Heart right ventricle (tissue), 16 donors: ENCODE measurements at regions not wholly inside any gene's neighbourhood (a gene's known extent, or its start where the extent isn't known, plus 50 kb on each side); places are given as distances from the start of the nearest gene placed in this dataset.
"Not testable (repeated sequence)": the region's sequence is repeated elsewhere in the genome, so short reads cannot be mapped to it uniquely, and the experiment has no call there.

Experiments used
- ATAC-seq, 8 donors: fragments of 200-7000 bp; cut with Tn5 transposase; one replicate each; pipeline ENCODE4 v1.9.1; 2020; ENCODE audit warnings: mild to moderate bottlenecking in 8 of 8, moderate library complexity in 8 of 8, moderate number of reproducible peaks in 1 of 8
- DNase-seq, 2 donors: peaks; one replicate each; pipeline ENCODE4 v3.0.0-alpha.2; 2020
- H3K27ac ChIP-seq, 10 donors: fragments of 200-600 bp; sonication (generic) in 2 of 10; one replicate each; pipeline versions ENCODE4 v1.5.0 to v1.8.0; 2020 to 2022; ENCODE audit warnings: mild to moderate bottlenecking in 3 of 10
- H3K27me3 ChIP-seq, 7 donors: fragments of 200-600 bp; one replicate each; pipeline ENCODE4 v1.8.0; 2021 to 2022; ENCODE audit warnings: mild to moderate bottlenecking in 2 of 7
- H3K36me3 ChIP-seq, 9 donors: fragments of 200-600 bp; sonication (generic) in 1 of 9; one replicate each; pipeline versions ENCODE4 v1.5.0 to v1.8.0; 2020 to 2022; ENCODE audit warnings: mild to moderate bottlenecking in 2 of 9
- H3K4me1 ChIP-seq, 9 donors: fragments of 200-600 bp; sonication (generic) in 1 of 9; one replicate each; pipeline versions ENCODE4 v1.5.0 to v1.8.0; 2020 to 2022; ENCODE audit warnings: mild to moderate bottlenecking in 4 of 9
- H3K4me3 ChIP-seq, 10 donors: fragments of 200-600 bp; sonication (generic) in 2 of 10; one replicate each; pipeline versions ENCODE4 v1.5.0 to v1.8.0; 2020 to 2022; ENCODE audit warnings: mild to moderate bottlenecking in 7 of 10, moderate library complexity in 2 of 10
- H3K9me3 ChIP-seq, 11 donors: fragments of 200-600 bp in 10 of 11; sonication (generic) in 2 of 11; one replicate each; pipeline versions ENCODE4 v1.5.0 to v1.8.0; 2013 to 2022; ENCODE audit warnings: mild to moderate bottlenecking in 2 of 11, control low read depth in 1 of 11, moderate library complexity in 1 of 11
- CTCF ChIP-seq, 9 donors: fragments of 200-600 bp; sonication (generic) in 2 of 9; IDR thresholded peaks; one replicate each; pipeline versions ENCODE4 v1.5.0 to v1.8.0; 2021 to 2022; ENCODE audit warnings: antibody characterized with exemption in 9 of 9, mild to moderate bottlenecking in 5 of 9, moderate library complexity in 1 of 9
- WGBS, 2 donors: extraction: QIAGEN DNeasy Blood & Tissue Kit; methylation state at CpG; one replicate each; pipeline ENCODE4 v1.1.7; 2013; ENCODE audit warnings: inconsistent platforms in 1 of 2; 5-methylcytosine and 5-hydroxymethylcytosine counted together
- intact Hi-C, 10 donors: fragments of 100-400 bp; cut with DNase I; formaldehyde crosslinking; loops; one replicate each; pipeline versions ENCODE4 v1.11.1 to v1.14.2; 2022
- donor health status: Arrhythmogenic right ventricular cardiomyopathy.
- donor health status: ischemic (EF 13 %, LVEDD 7.1; RV severe dilation, severe dysfunction).
- donor health status: healthy with polysubstance abuse.
- donor health status: DM: no; HTN: yes; CAD: no.
- donor health status: DM: no; HTN: no; CAD: no.
- donor health status: ischemic (EF 25% LVEDD 6.9; RV normal size, moderate dysfunction).
- donor health status: ischemic (EF 25% LVEDD 5.7; RV mildly dilated, moderate dysfunction).
- donor health status: healthy.
- donor health status: DM: yes; HTN: yes; CAD: no.
- donor health status: Ischemic cardiomyopathy.
- donor health status: ischemic (EF 35%, LVEDD 5.7; RV mildly dilated, moderate dysfunction).
- donor health status: nonischemic (EF 11% LVEDD 7.7; RV severe dilation, severe dysfunction).
- donor health status: DM: yes; HTN: yes; CAD: no.
- donor health status: PGD.
- donor health status: ischemic (EF 29% LVEDD 5.4; RV normal size, mild dysfunction).
- donor health status: nonischemic (EF 23%, LVEDD 6.1; RV moderate dilation, normal function).

GRCh38 chr20:29093958-29094357 is 2163.5 kb upstream of the DEFB115 start:
- DNase-seq, H3K27ac ChIP-seq, H3K9me3 ChIP-seq, H3K4me3 ChIP-seq, H3K27me3 ChIP-seq, intact Hi-C loops, ATAC-seq, H3K4me1 ChIP-seq: not testable (repeated sequence)
- H3K36me3 ChIP-seq, result peaks cover 0 to 18% (median 0%) of the 10 kb centered on the region in 9 donors

GRCh38 chr20:29096695-29097094 is 2160.8 kb upstream of the DEFB115 start:
- 48 to 50% methylated on average over 1 of the region's 1 CpG for WGBS, 2 donors
- H3K36me3 ChIP-seq, result peaks cover 0 to 23% (median 0%) of the 10 kb centered on the region in 9 donors

GRCh38 chr20:29107884-29108283 is 2149.6 kb upstream of the DEFB115 start:
- WGBS, 2 donors, result 67 to 69% methylated on average over 6 of the region's 6 CpGs
- not testable (repeated sequence) for DNase-seq
- intact Hi-C loops, result loop anchor here in 1 of 10 donors (10.0 kb wide), 1 partner anchor 747 kb away; no protein-coding TSS in a partner anchor

More at GRCh38 chr20:29096695-29097094, 2160.8 kb upstream of the DEFB115 start:
- DNase-seq, H3K27ac ChIP-seq, intact Hi-C loops, ATAC-seq, H3K4me3 ChIP-seq, H3K4me1 ChIP-seq, H3K9me3 ChIP-seq, H3K27me3 ChIP-seq: not testable (repeated sequence)

GRCh38 chr20:29109386-29109785 is 2148.1 kb upstream of the DEFB115 start:
- H3K9me3 ChIP-seq, result peaks cover 0 to 31% (median 6%) of the 10 kb centered on the region in 11 donors
- 65 to 69% methylated on average over 2 of the region's 2 CpGs for WGBS, 2 donors
- not testable (repeated sequence) for H3K27me3 ChIP-seq, H3K4me1 ChIP-seq, ATAC-seq, DNase-seq, H3K4me3 ChIP-seq, H3K36me3 ChIP-seq, H3K27ac ChIP-seq
- intact Hi-C loops, result loop anchor here in 1 of 10 donors (10.0 kb wide), 1 partner anchor 745 kb away; no protein-coding TSS in a partner anchor

More at GRCh38 chr20:29107884-29108283, 2149.6 kb upstream of the DEFB115 start:
- H3K27me3 ChIP-seq, H3K36me3 ChIP-seq, ATAC-seq, H3K27ac ChIP-seq, H3K4me3 ChIP-seq, H3K4me1 ChIP-seq: not testable (repeated sequence)
- peaks cover 0 to 24% (median 6%) of the 10 kb centered on the region in 11 donors for H3K9me3 ChIP-seq

GRCh38 chr20:29115097-29115496 is 2142.4 kb upstream of the DEFB115 start:
- not testable (repeated sequence) for H3K36me3 ChIP-seq, ATAC-seq, DNase-seq, H3K4me1 ChIP-seq, H3K4me3 ChIP-seq, H3K27ac ChIP-seq, H3K27me3 ChIP-seq
- peaks cover 0 to 59% (median 6%) of the 10 kb centered on the region in 11 donors for H3K9me3 ChIP-seq
- WGBS, 2 donors, result 65 to 72% methylated on average over 4 of the region's 4 CpGs
- intact Hi-C loops, result loop anchor here in 2 of 10 donors (10.0 kb wide), 1 partner anchor 760 kb away; no protein-coding TSS in a partner anchor

GRCh38 chr20:29119141-29119540 is 2138.3 kb upstream of the DEFB115 start:
- Histone ChIP-seq H3K27me3 (no peaks in the 10 kb centered on the region), H3K4me1 (no peaks in the 10 kb centered on the region), H3K36me3 (no peaks in the 10 kb centered on the region), H3K4me3 (no peak overlapping the region), H3K9me3 (peaks cover 0 to 47% (median 0%) of the 10 kb centered on the region in 11 donors), H3K27ac (no peak overlapping the region)
- 57 to 62% methylated on average over 7 of the region's 7 CpGs for WGBS, 2 donors
- intact Hi-C loops, result loop anchor here in 2 of 10 donors (10.0 kb wide), 1 partner anchor 756 kb away; no protein-coding TSS in a partner anchor
- TF ChIP-seq CTCF (IDR thresholded peaks at IDR 0.05), result no peak
- DNase-seq, result no peak
- no peak for ATAC-seq

- H3K27me3 ChIP-seq, H3K4me3 ChIP-seq, DNase-seq, H3K36me3 ChIP-seq, H3K27ac ChIP-seq, H3K4me1 ChIP-seq, ATAC-seq: not testable (repeated sequence)
- intact Hi-C loops, result loop anchor here in 4 of 10 donors (10.0 kb wide), 2 partner anchors 755 to 765 kb away; no protein-coding TSS in a partner anchor
- WGBS, 2 donors, result 34 to 51% methylated on average over 1 of the region's 1 CpG
- H3K9me3 ChIP-seq, result peaks cover 0 to 44% (median 0%) of the 10 kb centered on the region in 11 donors
Observed at GRCh38 chr20:29119684-29120083, 2137.8 kb upstream of the DEFB115 start.

GRCh38 chr20:29120088-29120487 is 2137.4 kb upstream of the DEFB115 start:
- 51 to 57% methylated on average over 8 of the region's 8 CpGs for WGBS, 2 donors

GRCh38 chr20:29120575-29120974 is 2136.9 kb upstream of the DEFB115 start:
- H3K27me3 ChIP-seq, H3K36me3 ChIP-seq, H3K27ac ChIP-seq, DNase-seq, H3K4me1 ChIP-seq, H3K4me3 ChIP-seq: not testable (repeated sequence)
- ATAC-seq, result peak in 6 of 8 donors; percentile 29 to 73 (median 44)
- peaks cover 0 to 44% (median 0%) of the 10 kb centered on the region in 11 donors for H3K9me3 ChIP-seq
- intact Hi-C loops, result loop anchor here in 2 of 10 donors (10.0 kb wide), 1 partner anchor 764 kb away; no protein-coding TSS in a partner anchor
- WGBS, 2 donors, result 5 to 13% methylated on average over 2 of the region's 2 CpGs

More at GRCh38 chr20:29120088-29120487, 2137.4 kb upstream of the DEFB115 start:
- ATAC-seq, H3K4me3 ChIP-seq, H3K4me1 ChIP-seq, DNase-seq, H3K36me3 ChIP-seq, H3K27me3 ChIP-seq, H3K27ac ChIP-seq: not testable (repeated sequence)
- intact Hi-C loops, result loop anchor here in 2 of 10 donors (10.0 kb wide), 1 partner anchor 765 kb away; no protein-coding TSS in a partner anchor
- H3K9me3 ChIP-seq, result peaks cover 0 to 44% (median 0%) of the 10 kb centered on the region in 11 donors

GRCh38 chr20:29122784-29123183 is 2134.7 kb upstream of the DEFB115 start:
- H3K4me3 ChIP-seq, DNase-seq, H3K4me1 ChIP-seq, H3K27ac ChIP-seq, H3K27me3 ChIP-seq, H3K36me3 ChIP-seq: not testable (repeated sequence)
- WGBS, 2 donors, result 41 to 42% methylated on average over 3 of the region's 3 CpGs
- intact Hi-C loops, result loop anchor here in 2 of 10 donors (10.0 kb wide), 1 partner anchor 762 kb away; no protein-coding TSS in a partner anchor
- ATAC-seq, result peak in 2 of 8 donors; percentile 45 to 59
- H3K9me3 ChIP-seq, result peaks cover 0 to 31% (median 0%) of the 10 kb centered on the region in 11 donors
